ENCODE measurements at regions not wholly inside any gene's neighbourhood (a gene's known extent, or its start where the extent isn't known, plus 50 kb on each side); places are given as distances from the start of the nearest gene placed in this dataset.

DNA sequence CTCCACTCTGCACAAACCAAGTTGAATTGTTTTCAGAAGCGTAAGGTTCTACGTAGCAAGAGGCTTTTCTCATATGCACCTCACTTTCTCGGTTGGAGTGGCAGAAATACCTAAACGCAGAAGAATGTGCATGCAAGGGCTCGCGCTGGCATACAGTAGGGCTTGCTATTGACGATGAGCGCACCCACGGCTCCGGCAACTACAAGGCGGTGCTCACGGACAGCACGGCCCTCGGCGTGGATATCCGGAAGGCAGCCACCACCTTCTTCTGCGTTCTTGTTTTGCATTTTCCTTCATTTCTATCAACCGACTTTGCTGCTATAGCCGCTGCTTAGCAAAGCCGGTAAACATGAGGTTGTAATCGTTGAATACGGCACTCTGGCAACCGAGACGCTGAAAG lies 51.1 kb upstream of the UBE3C start:
- ATAC-seq (no peak), DNase-seq (ENCODE audit: low read depth, low spot score) (no peak), FAIRE-seq (no peak)
- Histone ChIP-seq H3K27ac (ENCODE audit: control insufficient read depth, insufficient read depth) (no peak overlapping the region), H2AFZ (ENCODE audit: control insufficient read depth, low read depth, low read length) (no peak overlapping the region), H3K79me2 (ENCODE audit: control insufficient read depth, insufficient read depth, low read length) (no peaks in the 10 kb centered on the region), H4K20me1 (ENCODE audit: control insufficient read depth, insufficient read depth) (no peaks in the 10 kb centered on the region), H3K9me3 (replicated peaks; ENCODE audit: control insufficient read depth, insufficient read depth, low read length) (no peaks in the 10 kb centered on the region; the same call in 2 of the 3 replicates), H3K9ac (ENCODE audit: control insufficient read depth, insufficient read depth, low read length) (no peak overlapping the region), H3K36me3 (ENCODE audit: control insufficient read depth in 2 of 2, insufficient read depth in 2 of 2, low read length in 1 of 2) (no peaks in the 10 kb centered on the region), H3K4me1 (ENCODE audit: control insufficient read depth, insufficient read depth, low read length) (no peaks in the 10 kb centered on the region), H3K27me3 (replicated peaks in 1 of 2; ENCODE audit: control insufficient read depth in 2 of 2, insufficient read depth in 2 of 2, low read length in 1 of 2) (no peaks in the 10 kb centered on the region), H3K4me3 (no peak overlapping the region), H3K4me2 (ENCODE audit: control insufficient read depth, insufficient read depth) (no peak overlapping the region)
- ChIA-PET SMC1A (ENCODE audit: uncharacterized antibody, unreplicated experiment) (no interaction called here), CTCF (no interaction called here), RAD21 (ENCODE audit: unreplicated experiment) (no interaction called here), POLR2A (no interaction called here)
- intact Hi-C loops (cut with micrococcal nuclease; ENCODE audit: unreplicated experiment) (no loop called here), in situ Hi-C loops (cut with MboI) (no loop called here)
- WGBS (ENCODE audit: insufficient coverage, insufficient replicate concordance, low lambda C conversion rate, missing lambda C conversion rate) = 87% methylated on average over 24 of the region's 24 CpGs
- TF ChIP-seq, protein P1, sequence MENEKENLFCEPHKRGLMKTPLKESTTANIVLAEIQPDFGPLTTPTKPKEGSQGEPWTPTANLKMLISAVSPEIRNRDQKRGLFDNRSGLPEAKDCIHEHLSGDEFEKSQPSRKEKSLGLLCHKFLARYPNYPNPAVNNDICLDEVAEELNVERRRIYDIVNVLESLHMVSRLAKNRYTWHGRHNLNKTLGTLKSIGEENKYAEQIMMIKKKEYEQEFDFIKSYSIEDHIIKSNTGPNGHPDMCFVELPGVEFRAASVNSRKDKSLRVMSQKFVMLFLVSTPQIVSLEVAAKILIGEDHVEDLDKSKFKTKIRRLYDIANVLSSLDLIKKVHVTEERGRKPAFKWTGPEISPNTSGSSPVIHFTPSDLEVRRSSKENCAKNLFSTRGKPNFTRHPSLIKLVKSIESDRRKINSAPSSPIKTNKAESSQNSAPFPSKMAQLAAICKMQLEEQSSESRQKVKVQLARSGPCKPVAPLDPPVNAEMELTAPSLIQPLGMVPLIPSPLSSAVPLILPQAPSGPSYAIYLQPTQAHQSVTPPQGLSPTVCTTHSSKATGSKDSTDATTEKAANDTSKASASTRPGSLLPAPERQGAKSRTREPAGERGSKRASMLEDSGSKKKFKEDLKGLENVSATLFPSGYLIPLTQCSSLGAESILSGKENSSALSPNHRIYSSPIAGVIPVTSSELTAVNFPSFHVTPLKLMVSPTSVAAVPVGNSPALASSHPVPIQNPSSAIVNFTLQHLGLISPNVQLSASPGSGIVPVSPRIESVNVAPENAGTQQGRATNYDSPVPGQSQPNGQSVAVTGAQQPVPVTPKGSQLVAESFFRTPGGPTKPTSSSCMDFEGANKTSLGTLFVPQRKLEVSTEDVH (IDR thresholded peaks at IDR 0.05; ENCODE audit: low read depth, partially characterized antibody) = no peak
- TF ChIP-seq ZNF207 (IDR thresholded peaks at IDR 0.05; ENCODE audit: borderline replicate concordance) (no peak), EED (IDR thresholded peaks at IDR 0.05; ENCODE audit: low read depth) (no peak), SUZ12 (IDR thresholded peaks at IDR 0.05; ENCODE audit: unreplicated experiment) (no peak), SUPT20H (IDR thresholded peaks at IDR 0.05; ENCODE audit: borderline replicate concordance, control insufficient read depth, low read depth, low read length) (no peak), SMAD1 (IDR thresholded peaks at IDR 0.05; ENCODE audit: low read depth, partially characterized antibody) (no peak)
- TF ChIP-seq, protein P2, sequence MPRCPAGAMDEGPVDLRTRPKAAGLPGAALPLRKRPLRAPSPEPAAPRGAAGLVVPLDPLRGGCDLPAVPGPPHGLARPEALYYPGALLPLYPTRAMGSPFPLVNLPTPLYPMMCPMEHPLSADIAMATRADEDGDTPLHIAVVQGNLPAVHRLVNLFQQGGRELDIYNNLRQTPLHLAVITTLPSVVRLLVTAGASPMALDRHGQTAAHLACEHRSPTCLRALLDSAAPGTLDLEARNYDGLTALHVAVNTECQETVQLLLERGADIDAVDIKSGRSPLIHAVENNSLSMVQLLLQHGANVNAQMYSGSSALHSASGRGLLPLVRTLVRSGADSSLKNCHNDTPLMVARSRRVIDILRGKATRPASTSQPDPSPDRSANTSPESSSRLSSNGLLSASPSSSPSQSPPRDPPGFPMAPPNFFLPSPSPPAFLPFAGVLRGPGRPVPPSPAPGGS (IDR thresholded peaks at IDR 0.05; ENCODE audit: borderline replicate concordance, insufficient read depth, low read depth, low read length, poor library complexity, severe bottlenecking) = no peak
- no TSS peak for BruUV-seq (replicated peaks)
